ENCODE measurements at regions not wholly inside any gene's neighbourhood (a gene's known extent, or its start where the extent isn't known, plus 50 kb on each side); places are given as distances from the start of the nearest gene placed in this dataset.

- ATAC-seq (no peak), DNase-seq (no peak)
- Histone ChIP-seq H3K4me3 (no peak overlapping the region), H3K27me3 (ENCODE audit: low read depth) (no peaks in the 10 kb centered on the region), H3K27ac (no peak overlapping the region), H3K36me3 (no peaks in the 10 kb centered on the region), H3K4me1 (peaks cover 36% of the 10 kb centered on the region), H3K9me3 (no peaks in the 10 kb centered on the region)
- intact Hi-C loops (cut with DNase I), result loop anchor here (10.0 kb wide), 1 partner anchor 46 kb away; no protein-coding TSS in a partner anchor
- TF ChIP-seq CTCF (IDR thresholded peaks at IDR 0.05), result no peak
These were observed 125.5 kb upstream of the RAI14 start for GRCh38 chr5:34530637-34531036.

- no peak for DNase-seq
These were observed 124.3 kb upstream of the RAI14 start for GRCh38 chr5:34531751-34532360.

GRCh38 chr5:34533582-34534522 is 122.3 kb upstream of the RAI14 start:
- intact Hi-C loops (cut with DNase I), result loop anchor here (10.0 kb wide), 1 partner anchor 49 kb away; no protein-coding TSS in a partner anchor
- no peak for DNase-seq
- Histone ChIP-seq H3K27me3 (ENCODE audit: low read depth) (no peaks in the 10 kb centered on the region), H3K9me3 (no peaks in the 10 kb centered on the region), H3K4me1 (peaks cover 39% of the 10 kb centered on the region), H3K27ac (peak overlapping the region; percentile 33), H3K36me3 (no peaks in the 10 kb centered on the region), H3K4me3 (no peak overlapping the region)
- ATAC-seq, result peak; percentile 73 to 76
- no peak for TF ChIP-seq CTCF (IDR thresholded peaks at IDR 0.05)

More at GRCh38 chr5:34531751-34532360, 124.3 kb upstream of the RAI14 start:
- ATAC-seq, result peak in 1 of 2 donors; percentile 22
- Histone ChIP-seq H3K36me3 (no peaks in the 10 kb centered on the region), H3K9me3 (no peaks in the 10 kb centered on the region), H3K4me1 (peaks cover 39% of the 10 kb centered on the region), H3K4me3 (no peak overlapping the region), H3K27me3 (ENCODE audit: low read depth) (no peaks in the 10 kb centered on the region), H3K27ac (no peak overlapping the region)
- TF ChIP-seq CTCF (IDR thresholded peaks at IDR 0.05), result no peak
- intact Hi-C loops (cut with DNase I), result loop anchor here (10.0 kb wide), 1 partner anchor 47 kb away; no protein-coding TSS in a partner anchor

- peaks cover 39% of the 10 kb centered on the region for H3K4me1 ChIP-seq
- no peak for TF ChIP-seq CTCF (IDR thresholded peaks at IDR 0.05)
- H3K27ac ChIP-seq, result peak overlapping the region; percentile 33
- no peak overlapping the region for H3K4me3 ChIP-seq
- DNase-seq (no peak), ATAC-seq (peak; percentile 43 to 51)
- intact Hi-C loops (cut with DNase I), result loop anchor here (10.0 kb wide), 1 partner anchor 50 kb away; no protein-coding TSS in a partner anchor
- H3K27me3 ChIP-seq (ENCODE audit: low read depth), result no peaks in the 10 kb centered on the region
- H3K9me3 ChIP-seq, result no peaks in the 10 kb centered on the region
- no peaks in the 10 kb centered on the region for H3K36me3 ChIP-seq
These were observed 121.5 kb upstream of the RAI14 start for GRCh38 chr5:34534523-34535103.

- no peak for DNase-seq
- H3K27me3 ChIP-seq (ENCODE audit: low read depth), result no peaks in the 10 kb centered on the region
- no peak overlapping the region for H3K27ac ChIP-seq
- ATAC-seq, result no peak
- no peak for TF ChIP-seq CTCF (IDR thresholded peaks at IDR 0.05)
- no peaks in the 10 kb centered on the region for H3K9me3 ChIP-seq
- H3K4me3 ChIP-seq, result no peak overlapping the region
- H3K36me3 ChIP-seq, result no peaks in the 10 kb centered on the region
- H3K4me1 ChIP-seq, result peaks cover 36% of the 10 kb centered on the region
- intact Hi-C loops (cut with DNase I), result loop anchor here (10.0 kb wide), 1 partner anchor 51 kb away; no protein-coding TSS in a partner anchor
These were observed 120.7 kb upstream of the RAI14 start for GRCh38 chr5:34535433-34535832.
